HCT116 (cell line): ENCODE measurements at regions not wholly inside any gene's neighbourhood (a gene's known extent, or its start where the extent isn't known, plus 50 kb on each side); places are given as distances from the start of the nearest gene placed in this dataset.

Experiments used
- CEBPB ChIP-seq: IDR thresholded peaks from 2 replicates; pipeline ENCODE4 v1.6.1; 2012; ENCODE audit warnings: low read depth
- CTCF ChIP-seq, 3 experiments: fragments of 200-600 bp in 1 of 3; sonication (generic) in 1 of 3; IDR thresholded peaks in 2 of 3; conservative IDR thresholded peaks in 1 of 3; 2 replicates each; pipeline ENCODE4 v1.5.1; 2012 to 2017; ENCODE audit warnings: low read depth in 2 of 3, low read length in 2 of 3, antibody characterized with exemption in 1 of 3, borderline replicate concordance in 1 of 3, control low read depth in 1 of 3, mild to moderate bottlenecking in 1 of 3, mixed read lengths in 1 of 3, mixed run types in 1 of 3, moderate library complexity in 1 of 3; ENCODE audit not compliant: insufficient read depth in 1 of 3
- EZH2 ChIP-seq: fragments of 200-600 bp; sonication (generic); IDR thresholded peaks from 2 replicates; pipeline ENCODE4 v1.6.1; 2017; ENCODE audit warnings: antibody characterized with exemption, mixed run types
- EZH2phosphoT487 ChIP-seq: fragments of 200-600 bp; IDR thresholded peaks from 2 replicates; pipeline ENCODE4 v1.6.1; 2018; ENCODE audit warnings: antibody characterized with exemption, borderline replicate concordance
- POLR2AphosphoS5 ChIP-seq: IDR thresholded peaks from 2 replicates; pipeline ENCODE4 v1.6.1; 2011; ENCODE audit warnings: mild to moderate bottlenecking, low read depth, low read length, moderate library complexity
- RAD21 ChIP-seq: IDR thresholded peaks from 2 replicates; pipeline ENCODE4 v1.6.1; 2012; ENCODE audit warnings: low read depth, mild to moderate bottlenecking
- SP1 ChIP-seq: IDR thresholded peaks from 2 replicates; pipeline ENCODE4 v1.6.1; 2012; ENCODE audit warnings: low read depth

DNA sequence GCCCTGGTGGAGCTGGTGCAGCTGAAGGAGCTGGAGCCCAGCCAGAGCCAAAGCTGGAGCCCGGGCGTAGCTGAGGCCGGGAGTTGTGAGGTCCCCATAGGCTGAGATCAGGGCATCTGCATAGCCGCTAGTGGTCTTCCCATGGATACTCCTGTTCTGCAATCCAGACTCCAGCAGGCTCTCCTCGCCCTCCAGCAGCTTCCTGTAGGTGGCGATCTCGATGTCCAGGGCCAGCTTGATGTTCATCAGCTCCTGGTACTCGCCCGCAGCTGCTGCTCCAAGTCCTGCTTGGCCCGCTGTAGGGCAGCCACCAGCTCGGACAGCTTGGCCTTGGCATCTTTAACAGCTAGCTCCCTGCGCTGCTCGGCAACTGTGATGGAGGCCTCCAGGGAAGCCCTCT is 966.1 kb downstream of the FSCB start:
- TF ChIP-seq SP1 (no peak), CTCF (IDR thresholded peaks at IDR 0.05 in 2 of 3, conservative IDR thresholded peaks at IDR 0.05 in 1 of 3; ENCODE audit: borderline replicate concordance in 1 of 3, insufficient read depth in 1 of 3, low read depth in 2 of 3, low read length in 2 of 3) (peak in 2 of 3 experiments; percentile 32 to 34; a peak in 4 of 6 replicates), CEBPB (no peak), EZH2 (no peak), POLR2AphosphoS5 (no peak), EZH2phosphoT487 (no peak), RAD21 (no peak)
